ENCODE measurements at regions not wholly inside any gene's neighbourhood (a gene's known extent, or its start where the extent isn't known, plus 50 kb on each side); places are given as distances from the start of the nearest gene placed in this dataset.
"Not testable (repeated sequence)": the region's sequence is repeated elsewhere in the genome, so short reads cannot be mapped to it uniquely, and the experiment has no call there.

GRCh38 chr3:95565502-95565901, 1248.9 kb upstream of the EPHA6 start:
- no peak for DNase-seq

GRCh38 chr3:95567346-95567745, 1247.0 kb upstream of the EPHA6 start:
- DNase-seq: no peak

- no peak for DNase-seq
Measured at GRCh38 chr3:95586754-95587153, 1227.6 kb upstream of the EPHA6 start.

DNA sequence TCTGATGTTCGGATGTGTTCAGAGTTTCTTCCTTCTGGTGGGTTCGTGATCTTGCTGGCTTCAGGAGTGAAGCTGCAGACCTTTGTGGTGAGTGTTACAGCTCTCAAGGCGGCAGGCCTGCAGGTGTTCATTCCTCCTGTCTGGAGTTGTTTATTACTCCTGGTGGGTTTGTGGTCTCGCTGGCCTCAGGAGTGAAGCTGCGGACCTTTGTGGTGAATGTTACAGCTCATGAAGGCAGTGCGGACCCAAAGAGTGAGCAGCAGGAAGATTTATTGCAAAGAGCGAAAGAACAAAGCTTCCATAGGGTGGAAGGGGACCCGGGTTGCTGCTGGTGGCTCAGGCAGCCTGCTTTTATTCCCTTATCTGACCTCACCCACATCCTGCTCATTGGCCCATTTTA, 1226.8 kb upstream of the EPHA6 start:
- DNase-seq: not testable (repeated sequence)

GRCh38 chr3:95588473-95588872, 1225.9 kb upstream of the EPHA6 start:
- no peak for DNase-seq

DNA sequence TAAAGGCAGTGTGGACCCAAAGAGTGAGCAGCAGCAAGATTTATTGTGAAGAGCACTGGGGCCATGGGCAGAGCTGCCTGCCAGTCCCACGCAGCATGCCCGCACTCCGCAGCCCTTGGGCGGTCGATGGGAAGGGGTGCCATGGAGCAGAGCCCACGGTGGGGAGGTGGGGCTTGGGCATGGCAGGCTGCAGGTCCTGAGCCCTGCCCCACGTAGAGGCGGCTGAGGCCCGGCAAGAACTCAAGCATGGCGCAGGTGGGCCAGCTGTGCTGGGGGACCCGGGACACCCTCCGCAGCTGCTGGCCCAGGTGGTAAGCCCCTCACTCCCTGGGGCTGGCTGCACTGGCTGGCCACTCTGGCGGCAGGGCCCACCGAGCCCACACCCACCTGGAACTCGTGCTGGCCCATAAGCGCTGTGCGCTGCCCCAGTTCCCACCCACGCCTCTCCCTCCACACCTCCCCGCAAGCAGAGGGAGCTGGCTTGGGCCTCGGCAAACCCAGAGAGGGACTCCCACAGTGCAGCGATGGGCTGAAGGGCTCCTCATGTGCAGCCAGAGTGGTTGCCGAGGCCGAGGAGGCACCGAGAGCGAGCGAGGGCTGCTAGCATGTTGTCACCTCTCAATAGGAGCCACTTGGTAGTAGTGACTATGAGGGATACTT, 1218.8 kb upstream of the EPHA6 start:
- DNase-seq: no peak

GRCh38 chr3:95607926-95608325, 1206.5 kb upstream of the EPHA6 start:
- DNase-seq: no peak

- DNase-seq: no peak
Measured at GRCh38 chr3:95609411-95609810, 1205.0 kb upstream of the EPHA6 start.

- DNase-seq: no peak
Measured at GRCh38 chr3:95612611-95613010, 1201.8 kb upstream of the EPHA6 start.

DNA sequence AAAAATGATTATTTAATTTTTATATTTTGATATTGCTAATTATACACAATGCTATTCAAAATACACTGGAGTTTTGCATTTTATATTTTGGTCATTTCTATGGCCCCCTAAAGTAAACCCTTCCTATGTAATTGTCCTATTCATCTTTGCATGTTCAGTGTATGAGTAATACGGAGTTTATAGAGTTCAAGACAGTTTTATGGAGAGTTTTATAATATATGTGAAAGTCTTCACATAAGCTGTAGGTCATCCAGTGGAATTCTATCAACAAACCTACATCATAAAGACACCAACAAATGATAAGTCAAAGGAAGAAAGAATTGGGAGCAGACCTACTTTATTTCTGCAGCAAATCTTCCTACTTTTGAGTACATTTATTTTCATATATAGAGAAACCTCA, 1200.4 kb upstream of the EPHA6 start:
- DNase-seq: no peak

GRCh38 chr3:95615592-95616310, 1198.6 kb upstream of the EPHA6 start:
- DNase-seq: no peak

- no peak for DNase-seq
Measured at GRCh38 chr3:95626107-95626506, 1188.3 kb upstream of the EPHA6 start.

- no peak for DNase-seq
Measured at GRCh38 chr3:95627293-95627692, 1187.1 kb upstream of the EPHA6 start.

DNA sequence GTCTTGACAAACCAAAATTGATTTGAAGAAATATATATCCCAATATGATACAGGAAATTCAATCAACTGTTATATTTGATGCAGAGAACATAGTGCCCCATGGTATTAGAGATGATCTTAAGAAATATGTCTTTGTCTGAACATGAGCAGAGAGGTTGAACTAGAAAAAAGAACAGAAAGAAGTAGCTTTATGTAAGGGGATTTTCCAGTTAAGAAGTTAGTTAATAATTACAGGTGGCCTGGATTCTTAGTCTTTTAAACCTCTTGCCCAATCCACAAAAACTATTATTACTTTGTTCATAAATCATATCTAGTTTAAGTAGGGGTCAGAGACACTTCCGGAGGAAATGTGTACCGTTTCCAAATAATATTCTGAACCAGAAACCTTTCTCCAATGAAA, 1186.7 kb upstream of the EPHA6 start:
- no peak for DNase-seq

DNA sequence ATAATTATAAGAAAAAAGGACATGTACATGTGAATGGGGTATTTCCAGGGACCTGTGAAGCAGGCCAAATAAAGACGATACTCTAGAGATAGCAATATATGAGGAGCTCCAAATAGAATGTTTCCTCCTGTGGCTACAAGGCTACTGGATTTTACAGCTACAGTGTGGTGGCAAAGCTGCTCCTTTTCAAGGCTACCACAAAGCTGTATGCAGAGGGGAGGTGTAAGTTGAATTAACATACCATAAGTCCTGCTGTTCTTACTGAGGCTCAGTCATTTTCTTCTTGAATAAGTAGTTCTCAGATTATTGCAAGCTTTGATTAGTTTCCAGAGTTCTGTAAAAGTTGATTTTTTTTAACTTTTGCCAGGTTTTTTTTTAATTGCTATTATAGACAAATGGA, 1184.6 kb upstream of the EPHA6 start:
- no peak for DNase-seq

- DNase-seq: no peak
Measured at GRCh38 chr3:95645291-95645690, 1169.1 kb upstream of the EPHA6 start.

GRCh38 chr3:95654570-95655362, 1159.6 kb upstream of the EPHA6 start:
- DNase-seq: no peak

- no peak for DNase-seq
Measured at GRCh38 chr3:95655363-95655986, 1158.9 kb upstream of the EPHA6 start.

GRCh38 chr3:95670765-95671164, 1143.6 kb upstream of the EPHA6 start:
- DNase-seq: no peak

DNA sequence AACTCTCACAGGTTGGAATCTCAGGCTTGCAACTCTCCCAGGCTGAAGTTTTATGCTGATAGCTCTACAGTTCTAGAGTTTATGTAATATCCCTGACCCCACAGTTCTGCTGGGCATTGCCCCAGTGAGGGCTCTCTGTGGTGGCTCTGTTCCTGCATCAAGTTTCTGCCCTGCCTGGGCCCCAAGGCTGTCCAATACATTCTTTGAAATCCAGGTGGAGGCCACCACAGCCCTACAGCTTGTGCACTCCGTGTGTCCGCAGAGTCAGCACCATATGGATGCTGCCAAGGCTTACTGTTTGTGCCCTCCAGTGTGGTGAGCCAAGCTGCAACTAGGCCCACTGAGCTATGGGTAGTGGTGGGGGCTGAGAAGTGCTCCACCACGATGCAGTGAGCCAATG, 1141.2 kb upstream of the EPHA6 start:
- DNase-seq: no peak

DNA sequence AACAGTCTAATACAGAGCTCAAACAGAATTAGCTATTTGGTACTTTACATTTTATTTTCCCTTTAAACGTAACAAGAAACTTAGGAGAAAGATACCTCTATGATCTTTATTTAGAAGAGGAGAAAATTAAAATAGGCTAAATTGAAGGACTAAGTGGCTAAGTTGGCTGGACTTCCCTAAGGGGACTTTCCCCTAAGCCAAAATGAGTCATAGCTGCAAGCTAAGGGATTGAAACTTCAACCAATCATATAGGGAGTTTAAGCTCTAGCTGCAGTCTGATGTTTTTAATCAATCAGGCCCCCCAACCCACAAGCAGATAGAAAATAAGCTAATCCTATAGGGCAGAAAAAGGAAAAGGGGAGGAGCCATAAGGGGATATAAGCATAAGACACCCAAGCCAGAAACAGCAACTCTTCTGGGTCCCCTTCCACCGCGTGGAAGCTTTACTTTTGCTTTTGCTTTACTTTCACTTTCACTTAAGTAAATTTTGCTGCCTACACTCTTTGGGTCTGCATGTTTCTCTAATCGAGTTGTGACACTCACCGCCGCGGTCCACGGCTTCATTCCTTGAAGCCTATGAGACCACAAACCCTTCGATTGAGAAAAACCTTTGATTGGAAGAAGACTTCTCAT, 1108.5 kb upstream of the EPHA6 start:
- no peak for DNase-seq

DNA sequence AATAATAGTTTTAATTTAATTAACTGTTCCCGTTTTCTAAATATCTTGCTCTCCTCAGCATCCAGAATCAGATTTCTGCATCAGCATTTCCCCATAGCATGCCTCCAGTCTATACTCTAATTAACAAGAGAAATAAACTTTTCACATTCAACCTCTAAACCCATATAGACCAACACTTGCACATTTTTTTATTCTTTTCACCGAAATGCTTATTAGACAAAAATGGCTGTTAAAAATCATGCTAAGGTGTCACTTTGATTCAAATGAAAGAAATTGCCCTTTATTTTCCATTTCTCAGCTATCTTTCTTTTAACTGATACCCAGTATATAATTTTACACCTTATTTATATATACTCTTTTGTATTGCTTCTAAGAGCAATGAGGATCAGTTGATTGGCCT, 1107.1 kb upstream of the EPHA6 start:
- DNase-seq: no peak

GRCh38 chr3:95710684-95711083, 1103.7 kb upstream of the EPHA6 start:
- no peak for DNase-seq

Measured in hippocampal formation (tissue), 2 donors.